LNCAP (cell line): ENCODE measurements at regions not wholly inside any gene's neighbourhood (a gene's known extent, or its start where the extent isn't known, plus 50 kb on each side); places are given as distances from the start of the nearest gene placed in this dataset.

Source experiments
- CTCF ChIP-seq: fragments of 450-650 bp; IDR thresholded peaks from 2 replicates; pipeline ENCODE4 v1.5.1; 2017; ENCODE audit warnings: mild to moderate bottlenecking

GRCh38 chr7:76133164-76133775, 68.4 kb upstream of the SRRM3 start:
- TF ChIP-seq CTCF, result no peak

DNA sequence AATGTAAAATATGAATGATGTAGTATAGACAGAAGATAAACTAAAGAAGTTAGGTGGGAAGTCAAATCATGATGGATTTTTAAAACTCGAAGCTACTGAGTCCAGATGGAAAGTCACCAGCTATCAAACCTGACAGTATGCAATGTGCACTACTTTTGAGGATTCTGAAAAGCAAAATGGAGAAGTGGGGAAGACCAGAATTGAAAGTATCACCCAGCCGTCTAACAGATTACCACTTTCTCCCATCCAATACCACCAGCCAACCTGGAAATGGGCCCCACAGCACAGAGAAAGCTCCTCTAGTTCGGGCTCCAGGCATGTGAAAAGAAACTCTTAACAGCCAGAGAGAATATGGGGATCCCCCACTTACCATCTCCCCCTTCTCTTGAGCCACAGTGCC, 67.9 kb upstream of the SRRM3 start:
- no peak for TF ChIP-seq CTCF

- no peak for TF ChIP-seq CTCF
Observed at GRCh38 chr7:76139670-76140069, 62.0 kb upstream of the SRRM3 start.

DNA sequence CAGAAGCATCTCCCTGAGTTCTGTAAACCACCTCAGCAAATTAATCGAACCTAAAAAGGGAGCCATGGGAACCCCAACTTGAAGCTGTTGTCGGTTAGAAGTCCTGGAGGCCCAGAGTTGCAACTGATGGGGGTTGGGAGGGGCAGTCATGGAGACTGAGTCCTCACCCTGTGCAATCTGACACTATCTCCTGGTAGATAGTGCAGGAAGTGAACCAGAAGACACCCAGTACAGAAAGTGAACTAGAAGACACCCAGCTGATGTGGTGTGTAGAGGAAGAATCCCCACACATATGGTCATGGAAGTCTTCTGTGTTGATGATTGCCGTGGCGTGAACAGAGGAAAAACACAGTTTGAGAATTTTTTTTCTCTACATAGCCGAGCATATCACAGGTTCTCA, 58.8 kb upstream of the SRRM3 start:
- no peak for TF ChIP-seq CTCF

DNA sequence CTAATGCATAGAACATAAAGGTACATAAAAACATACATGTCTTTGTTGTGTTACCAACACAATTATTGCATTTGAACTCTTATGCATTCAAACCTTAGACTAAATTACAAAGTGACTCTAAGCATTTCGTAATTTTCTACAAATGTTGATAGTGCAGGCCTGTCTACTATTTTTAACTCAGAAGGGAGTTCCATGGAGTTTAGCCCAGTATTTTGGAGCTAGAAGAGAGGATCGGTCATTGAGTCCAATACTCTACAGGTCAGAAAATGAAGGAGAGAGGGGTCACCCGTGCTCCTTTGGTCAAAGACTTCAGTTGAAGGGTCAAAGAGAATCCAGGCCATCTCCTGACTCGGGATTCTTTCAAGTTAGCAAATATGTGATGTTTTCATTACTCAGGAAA, 55.3 kb upstream of the SRRM3 start:
- no peak for TF ChIP-seq CTCF

DNA sequence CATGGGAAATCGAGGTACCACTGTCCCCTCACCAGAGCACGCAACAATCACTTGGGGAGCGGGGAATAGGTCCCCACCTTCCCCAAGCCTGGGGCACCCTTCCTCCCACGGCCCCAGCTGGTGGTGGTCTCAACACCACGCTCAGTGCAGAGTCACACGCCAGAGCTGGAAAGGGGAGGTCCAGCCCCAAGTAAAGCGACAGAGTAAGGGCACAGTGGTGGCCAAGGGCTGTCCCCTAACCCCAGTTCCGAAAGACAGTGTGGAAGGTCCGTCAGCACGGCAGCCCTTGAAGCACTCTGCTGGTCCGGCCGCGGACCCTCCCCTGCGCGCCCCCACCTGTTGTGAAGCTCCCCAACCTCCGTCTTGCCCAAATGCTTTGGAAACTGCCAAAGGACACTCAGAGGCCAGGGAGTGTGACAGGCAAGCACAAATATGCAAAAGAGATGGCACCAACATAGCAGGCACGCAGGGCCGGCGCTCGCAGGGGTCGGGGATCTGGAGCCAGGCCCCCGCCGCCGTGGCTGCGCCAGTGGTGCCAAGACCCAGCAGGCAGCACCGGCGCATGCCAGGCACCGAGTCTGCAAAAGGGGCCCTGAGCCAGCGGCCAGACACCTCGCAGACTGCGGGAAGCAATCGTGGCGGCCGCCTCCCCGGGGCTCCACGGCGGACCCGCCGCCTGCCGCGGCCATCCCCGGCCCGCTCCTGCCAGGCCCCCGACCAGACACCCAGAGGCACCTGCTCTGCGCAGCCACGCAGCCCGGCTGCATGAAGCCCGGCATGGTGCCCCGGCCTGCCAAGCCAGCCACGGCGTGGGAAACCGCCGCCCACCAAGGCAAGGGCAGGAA, 51.6 kb upstream of the SRRM3 start:
- no peak for TF ChIP-seq CTCF
